Umbilical cord (tissue), 1 donor: ENCODE measurements at regions not wholly inside any gene's neighbourhood (a gene's known extent, or its start where the extent isn't known, plus 50 kb on each side); places are given as distances from the start of the nearest gene placed in this dataset.
"Not testable (repeated sequence)": the region's sequence is repeated elsewhere in the genome, so short reads cannot be mapped to it uniquely, and the experiment has no call there.

Experiments used
- DNase-seq: peaks from one replicate; pipeline ENCODE4 v3.0.0-alpha.2; 2015; ENCODE audit warnings: low spot score

- no peak for DNase-seq
Observed at GRCh38 chr14:54251356-54251755, 145.5 kb upstream of the CDKN3 start.

GRCh38 chr14:54252072-54252730 is 144.6 kb upstream of the CDKN3 start:
- DNase-seq = peak; percentile 41

- peak; percentile 17 for DNase-seq
Observed at GRCh38 chr14:54253195-54253947, 143.4 kb upstream of the CDKN3 start.

- DNase-seq = no peak
Observed at GRCh38 chr14:54256156-54256555, 140.7 kb upstream of the CDKN3 start.

- no peak for DNase-seq
Observed at GRCh38 chr14:54257424-54257823, 139.4 kb upstream of the CDKN3 start.

- no peak for DNase-seq
Observed at GRCh38 chr14:54258382-54258781, 138.4 kb upstream of the CDKN3 start.

- DNase-seq = no peak
Observed at GRCh38 chr14:54259821-54260220, 137.0 kb upstream of the CDKN3 start.

GRCh38 chr14:54261283-54261682 is 135.5 kb upstream of the CDKN3 start:
- no peak for DNase-seq

GRCh38 chr14:54266616-54267015 is 130.2 kb upstream of the CDKN3 start:
- DNase-seq = not testable (repeated sequence)

GRCh38 chr14:54267172-54267571 is 129.6 kb upstream of the CDKN3 start:
- DNase-seq = no peak

- DNase-seq = peak; percentile 50
Observed at GRCh38 chr14:54275997-54276725, 120.6 kb upstream of the CDKN3 start.

GRCh38 chr14:54278087-54278486 is 118.7 kb upstream of the CDKN3 start:
- DNase-seq = no peak

- DNase-seq = no peak
Observed at GRCh38 chr14:54278665-54279295, 118.0 kb upstream of the CDKN3 start.

GRCh38 chr14:54282849-54283248 is 114.0 kb upstream of the CDKN3 start:
- no peak for DNase-seq

- no peak for DNase-seq
Observed at GRCh38 chr14:54285030-54285429, 111.8 kb upstream of the CDKN3 start.

GRCh38 chr14:54291491-54292191 is 105.2 kb upstream of the CDKN3 start:
- peak; percentile 46 for DNase-seq

- DNase-seq = no peak
Observed at GRCh38 chr14:54294802-54295201, 102.0 kb upstream of the CDKN3 start.

GRCh38 chr14:54299410-54300363 is 97.1 kb upstream of the CDKN3 start:
- DNase-seq = peak; percentile 30

GRCh38 chr14:54300881-54301280 is 95.9 kb upstream of the CDKN3 start:
- no peak for DNase-seq

GRCh38 chr14:54301359-54301758 is 95.4 kb upstream of the CDKN3 start:
- DNase-seq = no peak
